DMS114 treated with DMSO at 0.1 percent for 48 hours (cell line): ENCODE measurements at regions not wholly inside any gene's neighbourhood (a gene's known extent, or its start where the extent isn't known, plus 50 kb on each side); places are given as distances from the start of the nearest gene placed in this dataset.

ENCODE experiments used
- DNase-seq: peaks from one replicate; lab custom pipeline; 2025; ENCODE audit not compliant: unreplicated experiment; lab: John Stamatoyannopoulos, UW

- DNase-seq, result no peak
Observed at GRCh38 chr18:4858379-4859127, 338.5 kb downstream of the AKAIN1 start.

GRCh38 chr18:4854671-4855070 lies 342.4 kb downstream of the AKAIN1 start:
- DNase-seq, result no peak

- DNase-seq, result no peak
Observed at GRCh38 chr18:4851301-4851976, 345.6 kb downstream of the AKAIN1 start.

GRCh38 chr18:4847056-4847455 lies 350.0 kb downstream of the AKAIN1 start:
- DNase-seq, result no peak

- no peak for DNase-seq
Observed at GRCh38 chr18:4844320-4844719, 352.7 kb downstream of the AKAIN1 start.

- DNase-seq, result no peak
Observed at GRCh38 chr18:4843771-4844170, 353.3 kb downstream of the AKAIN1 start.

GRCh38 chr18:4842751-4843150 lies 354.3 kb downstream of the AKAIN1 start:
- DNase-seq, result no peak

GRCh38 chr18:4842287-4842686 lies 354.8 kb downstream of the AKAIN1 start:
- no peak for DNase-seq

GRCh38 chr18:4839639-4840038 lies 357.4 kb downstream of the AKAIN1 start:
- DNase-seq, result no peak

GRCh38 chr18:4836141-4836540 lies 360.9 kb downstream of the AKAIN1 start:
- DNase-seq, result no peak

GRCh38 chr18:4831791-4832375 lies 365.2 kb downstream of the AKAIN1 start:
- no peak for DNase-seq

- no peak for DNase-seq
Observed at GRCh38 chr18:4831127-4831526, 365.9 kb downstream of the AKAIN1 start.

- DNase-seq, result no peak
Observed at GRCh38 chr18:4823091-4823490, 368.0 kb upstream of the DLGAP1 start.

- no peak for DNase-seq
Observed at GRCh38 chr18:4821801-4822200, 366.7 kb upstream of the DLGAP1 start.

GRCh38 chr18:4817665-4818064 lies 362.6 kb upstream of the DLGAP1 start:
- no peak for DNase-seq

- DNase-seq, result no peak
Observed at GRCh38 chr18:4813708-4814107, 358.6 kb upstream of the DLGAP1 start.

- DNase-seq, result no peak
Observed at GRCh38 chr18:4808891-4809290, 353.8 kb upstream of the DLGAP1 start.

- DNase-seq, result no peak
Observed at GRCh38 chr18:4807604-4808293, 352.6 kb upstream of the DLGAP1 start.

GRCh38 chr18:4806331-4806730 lies 351.2 kb upstream of the DLGAP1 start:
- no peak for DNase-seq

GRCh38 chr18:4802296-4802695 lies 347.2 kb upstream of the DLGAP1 start:
- no peak for DNase-seq

GRCh38 chr18:4801151-4801550 lies 346.0 kb upstream of the DLGAP1 start:
- DNase-seq, result no peak
